ENCODE measurements at regions not wholly inside any gene's neighbourhood (a gene's known extent, or its start where the extent isn't known, plus 50 kb on each side); places are given as distances from the start of the nearest gene placed in this dataset.

- Histone ChIP-seq H3K27ac (no peak overlapping the region), H3K27me3 (no peaks in the 10 kb centered on the region), H3K36me3 (no peaks in the 10 kb centered on the region), H3K9me3 (no peaks in the 10 kb centered on the region), H3K4me3 (no peak overlapping the region), H3K4me1 (no peaks in the 10 kb centered on the region)
- ATAC-seq (no peak), DNase-seq (no peak)
- in situ Hi-C loops (cut with MboI; ENCODE audit: low sequenced_read_pairs in 4 of 4) (no loop called here), intact Hi-C loops (cut with DNase I; ENCODE audit: low total_unique reads) (no loop called here)
- TF ChIP-seq POLR2A (IDR thresholded peaks at IDR 0.05) = no peak
- TF ChIP-seq, protein P1, sequence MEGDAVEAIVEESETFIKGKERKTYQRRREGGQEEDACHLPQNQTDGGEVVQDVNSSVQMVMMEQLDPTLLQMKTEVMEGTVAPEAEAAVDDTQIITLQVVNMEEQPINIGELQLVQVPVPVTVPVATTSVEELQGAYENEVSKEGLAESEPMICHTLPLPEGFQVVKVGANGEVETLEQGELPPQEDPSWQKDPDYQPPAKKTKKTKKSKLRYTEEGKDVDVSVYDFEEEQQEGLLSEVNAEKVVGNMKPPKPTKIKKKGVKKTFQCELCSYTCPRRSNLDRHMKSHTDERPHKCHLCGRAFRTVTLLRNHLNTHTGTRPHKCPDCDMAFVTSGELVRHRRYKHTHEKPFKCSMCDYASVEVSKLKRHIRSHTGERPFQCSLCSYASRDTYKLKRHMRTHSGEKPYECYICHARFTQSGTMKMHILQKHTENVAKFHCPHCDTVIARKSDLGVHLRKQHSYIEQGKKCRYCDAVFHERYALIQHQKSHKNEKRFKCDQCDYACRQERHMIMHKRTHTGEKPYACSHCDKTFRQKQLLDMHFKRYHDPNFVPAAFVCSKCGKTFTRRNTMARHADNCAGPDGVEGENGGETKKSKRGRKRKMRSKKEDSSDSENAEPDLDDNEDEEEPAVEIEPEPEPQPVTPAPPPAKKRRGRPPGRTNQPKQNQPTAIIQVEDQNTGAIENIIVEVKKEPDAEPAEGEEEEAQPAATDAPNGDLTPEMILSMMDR (IDR thresholded peaks at IDR 0.05 in 4 of 5, conservative IDR thresholded peaks at IDR 0.05 in 1 of 5) = no peak
Measured at GRCh38 chr3:178002113-178002512, 534.1 kb upstream of the KCNMB2 start.

- no peak for ATAC-seq
- Histone ChIP-seq H3K4me3 (no peak overlapping the region), H3K27ac (no peak overlapping the region), H3K4me1 (no peaks in the 10 kb centered on the region), H3K9me3 (no peaks in the 10 kb centered on the region), H3K27me3 (no peaks in the 10 kb centered on the region), H3K36me3 (no peaks in the 10 kb centered on the region)
- in situ Hi-C loops (cut with MboI; ENCODE audit: low sequenced_read_pairs in 4 of 4) = no loop called here
- no peak for TF ChIP-seq POLR2A (IDR thresholded peaks at IDR 0.05)
- TF ChIP-seq, protein P1 (IDR thresholded peaks at IDR 0.05 in 4 of 5, conservative IDR thresholded peaks at IDR 0.05 in 1 of 5) = no peak
- DNase-seq = no peak
- intact Hi-C loops (cut with DNase I; ENCODE audit: low total_unique reads) = no loop called here
Measured at GRCh38 chr3:178003756-178004155, 532.5 kb upstream of the KCNMB2 start.

- Histone ChIP-seq H3K4me1 (no peaks in the 10 kb centered on the region), H3K27ac (no peak overlapping the region), H3K27me3 (no peaks in the 10 kb centered on the region), H3K4me3 (no peak overlapping the region), H3K9me3 (no peaks in the 10 kb centered on the region), H3K36me3 (no peaks in the 10 kb centered on the region)
- intact Hi-C loops (cut with DNase I; ENCODE audit: low total_unique reads) = no loop called here
- DNase-seq (no peak), ATAC-seq (no peak)
- TF ChIP-seq, protein P1 (IDR thresholded peaks at IDR 0.05 in 4 of 5, conservative IDR thresholded peaks at IDR 0.05 in 1 of 5) = no peak
- no peak for TF ChIP-seq POLR2A (IDR thresholded peaks at IDR 0.05)
- in situ Hi-C loops (cut with MboI; ENCODE audit: low sequenced_read_pairs in 4 of 4) = no loop called here
Measured at GRCh38 chr3:178005961-178006360, 530.3 kb upstream of the KCNMB2 start.

GRCh38 chr3:178010306-178010705, 525.9 kb upstream of the KCNMB2 start:
- in situ Hi-C loops (cut with MboI; ENCODE audit: low sequenced_read_pairs in 4 of 4) = no loop called here
- TF ChIP-seq, protein P1 (IDR thresholded peaks at IDR 0.05 in 4 of 5, conservative IDR thresholded peaks at IDR 0.05 in 1 of 5) = no peak
- no peak for TF ChIP-seq POLR2A (IDR thresholded peaks at IDR 0.05)

GRCh38 chr3:178019645-178020044, 516.6 kb upstream of the KCNMB2 start:
- no peaks in the 10 kb centered on the region for H3K36me3 ChIP-seq
- no peak overlapping the region for H3K27ac ChIP-seq
- DNase-seq = no peak
- no peaks in the 10 kb centered on the region for H3K4me1 ChIP-seq
- no peaks in the 10 kb centered on the region for H3K9me3 ChIP-seq
- in situ Hi-C loops (cut with MboI; ENCODE audit: low sequenced_read_pairs in 4 of 4) (no loop called here), intact Hi-C loops (cut with DNase I; ENCODE audit: low total_unique reads) (no loop called here)
- H3K27me3 ChIP-seq = no peaks in the 10 kb centered on the region
- no peak for ATAC-seq
- TF ChIP-seq, protein P1 (IDR thresholded peaks at IDR 0.05 in 4 of 5, conservative IDR thresholded peaks at IDR 0.05 in 1 of 5) = no peak
- TF ChIP-seq POLR2A (IDR thresholded peaks at IDR 0.05) = no peak
- no peak overlapping the region for H3K4me3 ChIP-seq

More at GRCh38 chr3:178010306-178010705, 525.9 kb upstream of the KCNMB2 start:
- no peaks in the 10 kb centered on the region for H3K36me3 ChIP-seq
- H3K4me3 ChIP-seq = no peak overlapping the region
- H3K27me3 ChIP-seq = no peaks in the 10 kb centered on the region
- H3K4me1 ChIP-seq = no peaks in the 10 kb centered on the region
- intact Hi-C loops (cut with DNase I; ENCODE audit: low total_unique reads) = no loop called here
- no peak for DNase-seq
- ATAC-seq = no peak
- no peaks in the 10 kb centered on the region for H3K9me3 ChIP-seq
- no peak overlapping the region for H3K27ac ChIP-seq
